ENCODE measurements at regions not wholly inside any gene's neighbourhood (a gene's known extent, or its start where the extent isn't known, plus 50 kb on each side); places are given as distances from the start of the nearest gene placed in this dataset.

DNA sequence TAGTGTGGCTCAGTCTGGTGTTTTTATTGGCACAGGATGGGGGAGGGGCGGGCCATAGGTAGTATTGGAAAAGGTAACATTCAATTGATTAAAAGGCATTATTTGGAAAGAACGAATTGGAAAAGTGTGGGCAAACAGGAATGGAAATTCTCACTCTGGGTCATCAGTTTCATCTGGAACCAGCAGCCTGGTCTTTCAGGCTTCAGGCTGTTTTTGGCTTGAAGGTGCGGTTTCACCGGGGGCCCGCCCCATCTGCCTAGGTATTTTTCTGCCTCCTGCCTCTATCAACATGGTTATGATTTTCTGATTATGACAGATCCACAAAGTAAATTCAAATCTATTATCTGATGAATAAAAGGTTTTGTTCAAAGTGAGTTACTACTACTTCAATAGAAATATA lies 59.5 kb upstream of the CD28 start:
- no peak for TF ChIP-seq JUNB (IDR thresholded peaks at IDR 0.05; ENCODE audit: unreplicated experiment)
- TF ChIP-seq ZNF331 (CRISPR knock-in tag; IDR thresholded peaks at IDR 0.05; ENCODE audit: low read depth): no peak
- no peak for TF ChIP-seq NANOG (IDR thresholded peaks at IDR 0.05; ENCODE audit: borderline replicate concordance)
- TF ChIP-seq STAT1 (IDR thresholded peaks at IDR 0.05; ENCODE audit: unreplicated experiment): no peak
- no peak for TF ChIP-seq EZH2phosphoT487 (IDR thresholded peaks at IDR 0.05; ENCODE audit: unreplicated experiment)
- TF ChIP-seq, protein P1, sequence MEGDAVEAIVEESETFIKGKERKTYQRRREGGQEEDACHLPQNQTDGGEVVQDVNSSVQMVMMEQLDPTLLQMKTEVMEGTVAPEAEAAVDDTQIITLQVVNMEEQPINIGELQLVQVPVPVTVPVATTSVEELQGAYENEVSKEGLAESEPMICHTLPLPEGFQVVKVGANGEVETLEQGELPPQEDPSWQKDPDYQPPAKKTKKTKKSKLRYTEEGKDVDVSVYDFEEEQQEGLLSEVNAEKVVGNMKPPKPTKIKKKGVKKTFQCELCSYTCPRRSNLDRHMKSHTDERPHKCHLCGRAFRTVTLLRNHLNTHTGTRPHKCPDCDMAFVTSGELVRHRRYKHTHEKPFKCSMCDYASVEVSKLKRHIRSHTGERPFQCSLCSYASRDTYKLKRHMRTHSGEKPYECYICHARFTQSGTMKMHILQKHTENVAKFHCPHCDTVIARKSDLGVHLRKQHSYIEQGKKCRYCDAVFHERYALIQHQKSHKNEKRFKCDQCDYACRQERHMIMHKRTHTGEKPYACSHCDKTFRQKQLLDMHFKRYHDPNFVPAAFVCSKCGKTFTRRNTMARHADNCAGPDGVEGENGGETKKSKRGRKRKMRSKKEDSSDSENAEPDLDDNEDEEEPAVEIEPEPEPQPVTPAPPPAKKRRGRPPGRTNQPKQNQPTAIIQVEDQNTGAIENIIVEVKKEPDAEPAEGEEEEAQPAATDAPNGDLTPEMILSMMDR (conservative IDR thresholded peaks at IDR 0.05; ENCODE audit: low read depth in 2 of 2): no peak
- TF ChIP-seq, protein P2, sequence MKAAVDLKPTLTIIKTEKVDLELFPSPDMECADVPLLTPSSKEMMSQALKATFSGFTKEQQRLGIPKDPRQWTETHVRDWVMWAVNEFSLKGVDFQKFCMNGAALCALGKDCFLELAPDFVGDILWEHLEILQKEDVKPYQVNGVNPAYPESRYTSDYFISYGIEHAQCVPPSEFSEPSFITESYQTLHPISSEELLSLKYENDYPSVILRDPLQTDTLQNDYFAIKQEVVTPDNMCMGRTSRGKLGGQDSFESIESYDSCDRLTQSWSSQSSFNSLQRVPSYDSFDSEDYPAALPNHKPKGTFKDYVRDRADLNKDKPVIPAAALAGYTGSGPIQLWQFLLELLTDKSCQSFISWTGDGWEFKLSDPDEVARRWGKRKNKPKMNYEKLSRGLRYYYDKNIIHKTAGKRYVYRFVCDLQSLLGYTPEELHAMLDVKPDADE (IDR thresholded peaks at IDR 0.05): no peak
- no peak for TF ChIP-seq EZH2 (IDR thresholded peaks at IDR 0.05; ENCODE audit: low read depth, unreplicated experiment)
- no peak for TF ChIP-seq CREB1 (CRISPR knock-in tag; IDR thresholded peaks at IDR 0.05; ENCODE audit: low read depth)
- no peak for TF ChIP-seq ZNF114 (CRISPR knock-in tag; IDR thresholded peaks at IDR 0.05)
- TF ChIP-seq, protein P3, sequence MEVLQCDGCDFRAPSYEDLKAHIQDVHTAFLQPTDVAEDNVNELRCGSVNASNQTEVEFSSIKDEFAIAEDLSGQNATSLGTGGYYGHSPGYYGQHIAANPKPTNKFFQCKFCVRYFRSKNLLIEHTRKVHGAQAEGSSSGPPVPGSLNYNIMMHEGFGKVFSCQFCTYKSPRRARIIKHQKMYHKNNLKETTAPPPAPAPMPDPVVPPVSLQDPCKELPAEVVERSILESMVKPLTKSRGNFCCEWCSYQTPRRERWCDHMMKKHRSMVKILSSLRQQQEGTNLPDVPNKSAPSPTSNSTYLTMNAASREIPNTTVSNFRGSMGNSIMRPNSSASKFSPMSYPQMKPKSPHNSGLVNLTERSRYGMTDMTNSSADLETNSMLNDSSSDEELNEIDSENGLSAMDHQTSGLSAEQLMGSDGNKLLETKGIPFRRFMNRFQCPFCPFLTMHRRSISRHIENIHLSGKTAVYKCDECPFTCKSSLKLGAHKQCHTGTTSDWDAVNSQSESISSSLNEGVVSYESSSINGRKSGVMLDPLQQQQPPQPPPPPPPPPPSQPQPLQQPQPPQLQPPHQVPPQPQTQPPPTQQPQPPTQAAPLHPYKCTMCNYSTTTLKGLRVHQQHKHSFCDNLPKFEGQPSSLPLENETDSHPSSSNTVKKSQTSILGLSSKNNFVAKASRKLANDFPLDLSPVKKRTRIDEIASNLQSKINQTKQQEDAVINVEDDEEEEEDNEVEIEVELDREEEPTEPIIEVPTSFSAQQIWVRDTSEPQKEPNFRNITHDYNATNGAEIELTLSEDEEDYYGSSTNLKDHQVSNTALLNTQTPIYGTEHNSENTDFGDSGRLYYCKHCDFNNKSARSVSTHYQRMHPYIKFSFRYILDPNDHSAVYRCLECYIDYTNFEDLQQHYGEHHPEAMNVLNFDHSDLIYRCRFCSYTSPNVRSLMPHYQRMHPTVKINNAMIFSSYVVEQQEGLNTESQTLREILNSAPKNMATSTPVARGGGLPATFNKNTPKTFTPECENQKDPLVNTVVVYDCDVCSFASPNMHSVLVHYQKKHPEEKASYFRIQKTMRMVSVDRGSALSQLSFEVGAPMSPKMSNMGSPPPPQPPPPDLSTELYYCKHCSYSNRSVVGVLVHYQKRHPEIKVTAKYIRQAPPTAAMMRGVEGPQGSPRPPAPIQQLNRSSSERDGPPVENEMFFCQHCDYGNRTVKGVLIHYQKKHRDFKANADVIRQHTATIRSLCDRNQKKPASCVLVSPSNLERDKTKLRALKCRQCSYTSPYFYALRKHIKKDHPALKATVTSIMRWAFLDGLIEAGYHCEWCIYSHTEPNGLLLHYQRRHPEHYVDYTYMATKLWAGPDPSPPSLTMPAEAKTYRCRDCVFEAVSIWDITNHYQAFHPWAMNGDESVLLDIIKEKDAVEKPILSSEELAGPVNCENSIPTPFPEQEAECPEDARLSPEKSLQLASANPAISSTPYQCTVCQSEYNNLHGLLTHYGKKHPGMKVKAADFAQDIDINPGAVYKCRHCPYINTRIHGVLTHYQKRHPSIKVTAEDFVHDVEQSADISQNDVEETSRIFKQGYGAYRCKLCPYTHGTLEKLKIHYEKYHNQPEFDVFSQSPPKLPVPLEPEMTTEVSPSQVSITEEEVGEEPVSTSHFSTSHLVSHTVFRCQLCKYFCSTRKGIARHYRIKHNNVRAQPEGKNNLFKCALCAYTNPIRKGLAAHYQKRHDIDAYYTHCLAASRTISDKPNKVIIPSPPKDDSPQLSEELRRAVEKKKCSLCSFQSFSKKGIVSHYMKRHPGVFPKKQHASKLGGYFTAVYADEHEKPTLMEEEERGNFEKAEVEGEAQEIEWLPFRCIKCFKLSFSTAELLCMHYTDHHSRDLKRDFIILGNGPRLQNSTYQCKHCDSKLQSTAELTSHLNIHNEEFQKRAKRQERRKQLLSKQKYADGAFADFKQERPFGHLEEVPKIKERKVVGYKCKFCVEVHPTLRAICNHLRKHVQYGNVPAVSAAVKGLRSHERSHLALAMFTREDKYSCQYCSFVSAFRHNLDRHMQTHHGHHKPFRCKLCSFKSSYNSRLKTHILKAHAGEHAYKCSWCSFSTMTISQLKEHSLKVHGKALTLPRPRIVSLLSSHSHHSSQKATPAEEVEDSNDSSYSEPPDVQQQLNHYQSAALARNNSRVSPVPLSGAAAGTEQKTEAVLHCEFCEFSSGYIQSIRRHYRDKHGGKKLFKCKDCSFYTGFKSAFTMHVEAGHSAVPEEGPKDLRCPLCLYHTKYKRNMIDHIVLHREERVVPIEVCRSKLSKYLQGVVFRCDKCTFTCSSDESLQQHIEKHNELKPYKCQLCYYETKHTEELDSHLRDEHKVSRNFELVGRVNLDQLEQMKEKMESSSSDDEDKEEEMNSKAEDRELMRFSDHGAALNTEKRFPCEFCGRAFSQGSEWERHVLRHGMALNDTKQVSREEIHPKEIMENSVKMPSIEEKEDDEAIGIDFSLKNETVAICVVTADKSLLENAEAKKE (CRISPR knock-in tag; IDR thresholded peaks at IDR 0.05): no peak
- TF ChIP-seq, protein P4, sequence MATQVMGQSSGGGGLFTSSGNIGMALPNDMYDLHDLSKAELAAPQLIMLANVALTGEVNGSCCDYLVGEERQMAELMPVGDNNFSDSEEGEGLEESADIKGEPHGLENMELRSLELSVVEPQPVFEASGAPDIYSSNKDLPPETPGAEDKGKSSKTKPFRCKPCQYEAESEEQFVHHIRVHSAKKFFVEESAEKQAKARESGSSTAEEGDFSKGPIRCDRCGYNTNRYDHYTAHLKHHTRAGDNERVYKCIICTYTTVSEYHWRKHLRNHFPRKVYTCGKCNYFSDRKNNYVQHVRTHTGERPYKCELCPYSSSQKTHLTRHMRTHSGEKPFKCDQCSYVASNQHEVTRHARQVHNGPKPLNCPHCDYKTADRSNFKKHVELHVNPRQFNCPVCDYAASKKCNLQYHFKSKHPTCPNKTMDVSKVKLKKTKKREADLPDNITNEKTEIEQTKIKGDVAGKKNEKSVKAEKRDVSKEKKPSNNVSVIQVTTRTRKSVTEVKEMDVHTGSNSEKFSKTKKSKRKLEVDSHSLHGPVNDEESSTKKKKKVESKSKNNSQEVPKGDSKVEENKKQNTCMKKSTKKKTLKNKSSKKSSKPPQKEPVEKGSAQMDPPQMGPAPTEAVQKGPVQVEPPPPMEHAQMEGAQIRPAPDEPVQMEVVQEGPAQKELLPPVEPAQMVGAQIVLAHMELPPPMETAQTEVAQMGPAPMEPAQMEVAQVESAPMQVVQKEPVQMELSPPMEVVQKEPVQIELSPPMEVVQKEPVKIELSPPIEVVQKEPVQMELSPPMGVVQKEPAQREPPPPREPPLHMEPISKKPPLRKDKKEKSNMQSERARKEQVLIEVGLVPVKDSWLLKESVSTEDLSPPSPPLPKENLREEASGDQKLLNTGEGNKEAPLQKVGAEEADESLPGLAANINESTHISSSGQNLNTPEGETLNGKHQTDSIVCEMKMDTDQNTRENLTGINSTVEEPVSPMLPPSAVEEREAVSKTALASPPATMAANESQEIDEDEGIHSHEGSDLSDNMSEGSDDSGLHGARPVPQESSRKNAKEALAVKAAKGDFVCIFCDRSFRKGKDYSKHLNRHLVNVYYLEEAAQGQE (IDR thresholded peaks at IDR 0.05; ENCODE audit: unreplicated experiment): no peak
- no peak for ATAC-seq
- no peak overlapping the region for H3K27ac ChIP-seq (ENCODE audit: low read depth)
- H3K27me3 ChIP-seq (ENCODE audit: insufficient read depth): no peaks in the 10 kb centered on the region
- H3K27ac Mint-ChIP-seq: no peak overlapping the region
- H2AFZ ChIP-seq: 0 out of 2 replicates have a peak overlapping the region, but pooled peaks have one; percentile 23
- peaks cover 10% of the 10 kb centered on the region for H3K9me3 Mint-ChIP-seq
- 0 out of 2 replicates have a peak, but pooled peaks cover 4% of the 10 kb centered on the region for H3K4me1 ChIP-seq (ENCODE audit: insufficient read depth)
- peaks cover 3% of the 10 kb centered on the region; the same call in 1 of the 2 replicates for H3K9me2 ChIP-seq (ENCODE audit: insufficient read depth)
- no peak overlapping the region for H3K4me3 Mint-ChIP-seq
- H4K20me1 ChIP-seq (replicated peaks; ENCODE audit: insufficient read depth): no peaks in the 10 kb centered on the region
- H3K4me2 ChIP-seq: no peak overlapping the region
- no peaks in the 10 kb centered on the region for H3K36me3 ChIP-seq (ENCODE audit: insufficient read depth)
- no peaks in the 10 kb centered on the region for H3K79me2 ChIP-seq (replicated peaks; ENCODE audit: insufficient read depth)
- peaks cover 7% of the 10 kb centered on the region for H3K36me3 Mint-ChIP-seq (ENCODE audit: low read depth)
- peaks cover 4% of the 10 kb centered on the region for H3K27me3 Mint-ChIP-seq (ENCODE audit: insufficient read depth, low read depth, poor library complexity)
- H3K4me3 ChIP-seq: no peak overlapping the region
- no peaks in the 10 kb centered on the region for H3F3A ChIP-seq (replicated peaks; ENCODE audit: low read depth)
- H3K4me1 Mint-ChIP-seq: peaks cover 5% of the 10 kb centered on the region; the same call in 1 of the 3 replicates
- DNase-seq (ENCODE audit: low spot score): no peak
